ENCODE measurements at regions not wholly inside any gene's neighbourhood (a gene's known extent, or its start where the extent isn't known, plus 50 kb on each side); places are given as distances from the start of the nearest gene placed in this dataset.

DNA sequence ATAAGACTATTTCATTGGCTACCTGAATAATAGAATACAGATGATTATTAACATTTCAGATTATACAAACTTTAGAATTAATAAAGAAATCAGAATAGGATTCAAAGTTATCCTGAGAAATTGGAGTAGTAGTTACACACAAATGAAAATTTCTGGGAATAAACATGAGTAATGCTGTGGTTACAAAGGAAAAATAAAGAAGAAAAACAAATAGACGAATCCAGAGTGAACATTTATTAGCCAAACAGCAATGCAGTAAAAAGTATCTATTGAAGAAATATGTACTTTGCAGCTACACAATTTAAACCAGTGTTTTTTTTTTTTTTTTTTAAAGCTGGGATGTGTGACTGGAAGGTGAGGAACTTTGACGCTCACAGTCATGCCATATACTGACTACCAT lies 1159.2 kb downstream of the TUSC7 start:
- TF ChIP-seq, protein P1, sequence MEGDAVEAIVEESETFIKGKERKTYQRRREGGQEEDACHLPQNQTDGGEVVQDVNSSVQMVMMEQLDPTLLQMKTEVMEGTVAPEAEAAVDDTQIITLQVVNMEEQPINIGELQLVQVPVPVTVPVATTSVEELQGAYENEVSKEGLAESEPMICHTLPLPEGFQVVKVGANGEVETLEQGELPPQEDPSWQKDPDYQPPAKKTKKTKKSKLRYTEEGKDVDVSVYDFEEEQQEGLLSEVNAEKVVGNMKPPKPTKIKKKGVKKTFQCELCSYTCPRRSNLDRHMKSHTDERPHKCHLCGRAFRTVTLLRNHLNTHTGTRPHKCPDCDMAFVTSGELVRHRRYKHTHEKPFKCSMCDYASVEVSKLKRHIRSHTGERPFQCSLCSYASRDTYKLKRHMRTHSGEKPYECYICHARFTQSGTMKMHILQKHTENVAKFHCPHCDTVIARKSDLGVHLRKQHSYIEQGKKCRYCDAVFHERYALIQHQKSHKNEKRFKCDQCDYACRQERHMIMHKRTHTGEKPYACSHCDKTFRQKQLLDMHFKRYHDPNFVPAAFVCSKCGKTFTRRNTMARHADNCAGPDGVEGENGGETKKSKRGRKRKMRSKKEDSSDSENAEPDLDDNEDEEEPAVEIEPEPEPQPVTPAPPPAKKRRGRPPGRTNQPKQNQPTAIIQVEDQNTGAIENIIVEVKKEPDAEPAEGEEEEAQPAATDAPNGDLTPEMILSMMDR (IDR thresholded peaks at IDR 0.05): no peak
- TF ChIP-seq POLR2AphosphoS5 (IDR thresholded peaks at IDR 0.05): no peak
- TF ChIP-seq EP300 (IDR thresholded peaks at IDR 0.05): no peak
